Globus pallidus (tissue), 1 donor: ENCODE measurements at regions not wholly inside any gene's neighbourhood (a gene's known extent, or its start where the extent isn't known, plus 50 kb on each side); places are given as distances from the start of the nearest gene placed in this dataset.

ENCODE experiments used
- DNase-seq: peaks from one replicate; pipeline ENCODE4 v3.0.0-alpha.2; 2015; ENCODE audit warnings: low spot score

DNA sequence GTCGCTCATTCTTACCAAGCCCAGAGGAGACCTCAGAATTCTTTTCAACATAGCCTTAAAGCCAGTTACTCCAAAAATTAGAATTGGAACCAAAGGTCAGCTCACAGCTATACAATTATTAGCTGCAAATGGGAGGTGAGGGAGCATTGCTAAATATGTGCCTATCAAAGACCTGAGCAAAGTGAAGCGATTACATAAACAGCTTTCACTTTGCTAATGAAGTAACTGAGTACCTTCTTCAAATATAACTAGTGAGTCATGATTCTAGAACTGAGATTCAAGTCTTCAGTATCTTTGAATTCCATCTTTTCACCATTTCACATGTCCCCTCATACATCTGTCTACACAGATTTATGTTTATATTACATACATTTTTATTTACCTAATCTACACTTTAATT is 122.6 kb downstream of the P2RY1 start:
- no peak for DNase-seq

DNA sequence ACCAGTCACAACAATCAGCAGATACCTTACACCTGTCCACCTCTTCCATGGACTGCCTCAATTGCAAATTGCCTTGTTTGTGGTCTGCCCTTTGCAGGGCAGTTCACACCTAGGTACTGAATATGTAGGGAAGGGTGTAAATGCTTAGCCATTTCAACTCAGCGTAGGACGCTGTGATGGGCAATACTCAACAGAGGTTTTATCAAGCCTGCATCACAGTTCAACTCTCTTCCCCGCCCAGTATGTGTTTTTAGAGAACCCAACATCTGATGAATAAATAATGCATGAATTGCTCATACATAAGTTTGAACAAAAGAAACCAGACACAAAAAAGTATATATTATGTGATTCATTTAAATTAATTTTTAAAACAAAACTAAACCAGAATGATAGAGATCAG is 124.4 kb downstream of the P2RY1 start:
- no peak for DNase-seq

DNA sequence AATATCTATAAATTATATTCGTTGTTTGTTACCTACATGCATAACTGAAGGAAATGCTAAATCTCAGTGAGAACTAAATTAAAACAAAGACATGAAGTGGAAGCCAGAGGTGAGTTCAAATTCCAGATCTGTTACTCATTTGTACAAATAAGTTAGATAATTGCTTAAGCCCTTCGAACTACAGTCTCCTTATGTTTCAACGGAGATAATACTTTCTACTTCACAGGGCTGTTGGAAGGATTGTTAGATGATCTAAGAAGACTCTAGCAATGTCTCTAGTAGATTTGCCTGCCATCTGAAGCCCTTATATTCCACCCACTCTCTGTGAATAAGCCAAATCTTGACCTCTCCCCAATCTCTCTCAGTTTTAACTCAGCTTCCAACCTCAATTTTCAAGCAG is 125.8 kb downstream of the P2RY1 start:
- DNase-seq, result no peak

DNA sequence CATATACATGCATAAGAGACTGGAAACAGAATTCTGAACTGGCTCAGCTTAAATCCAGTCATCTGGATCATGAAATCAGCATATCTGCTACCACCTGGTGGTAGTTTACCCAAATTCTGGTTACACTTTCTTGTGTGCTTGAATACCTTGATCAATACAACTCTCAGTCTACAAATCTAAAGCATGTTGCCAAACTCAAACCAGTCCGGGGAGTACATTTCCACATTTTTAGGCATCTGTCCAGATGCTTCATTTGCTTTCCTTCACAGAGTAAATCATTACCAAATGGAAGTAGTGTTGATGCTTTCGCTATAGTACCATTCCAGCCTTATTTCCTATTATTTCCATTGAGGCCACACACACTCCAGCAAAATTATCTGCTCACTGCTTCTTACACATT is 126.4 kb downstream of the P2RY1 start:
- DNase-seq, result no peak

DNA sequence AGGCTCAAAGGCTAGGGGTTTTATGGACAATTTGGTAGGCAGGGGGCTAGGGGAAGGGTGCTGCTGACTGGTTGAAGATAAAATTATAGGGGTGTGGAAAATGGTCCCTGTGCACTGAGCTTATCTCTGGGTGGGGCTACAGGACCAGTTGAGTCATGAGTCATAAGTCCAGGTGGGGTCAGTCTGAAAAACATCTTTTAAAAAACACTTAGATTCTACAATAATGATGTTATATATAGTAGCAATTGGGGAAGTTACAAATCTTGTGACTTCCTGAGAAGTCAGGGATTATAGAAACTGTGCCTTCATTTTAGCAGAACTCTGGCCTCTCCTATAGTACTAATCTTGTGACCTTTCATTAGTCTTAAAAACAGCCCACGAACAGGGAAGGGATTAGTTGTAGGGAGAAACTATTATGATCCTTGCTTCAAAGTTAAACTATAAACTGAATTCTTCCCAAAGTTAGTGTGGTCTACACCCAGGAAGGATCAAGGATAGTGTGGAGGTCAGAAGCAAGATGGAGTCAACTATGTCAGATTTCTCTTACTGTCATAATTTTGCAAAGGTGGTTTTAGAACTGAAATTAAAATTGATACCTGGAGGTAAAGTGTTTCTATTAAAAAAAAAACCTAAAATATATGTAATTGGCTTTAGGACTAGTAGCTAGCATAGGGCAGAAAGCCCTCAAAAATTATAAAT is 130.1 kb downstream of the P2RY1 start:
- no peak for DNase-seq

DNA sequence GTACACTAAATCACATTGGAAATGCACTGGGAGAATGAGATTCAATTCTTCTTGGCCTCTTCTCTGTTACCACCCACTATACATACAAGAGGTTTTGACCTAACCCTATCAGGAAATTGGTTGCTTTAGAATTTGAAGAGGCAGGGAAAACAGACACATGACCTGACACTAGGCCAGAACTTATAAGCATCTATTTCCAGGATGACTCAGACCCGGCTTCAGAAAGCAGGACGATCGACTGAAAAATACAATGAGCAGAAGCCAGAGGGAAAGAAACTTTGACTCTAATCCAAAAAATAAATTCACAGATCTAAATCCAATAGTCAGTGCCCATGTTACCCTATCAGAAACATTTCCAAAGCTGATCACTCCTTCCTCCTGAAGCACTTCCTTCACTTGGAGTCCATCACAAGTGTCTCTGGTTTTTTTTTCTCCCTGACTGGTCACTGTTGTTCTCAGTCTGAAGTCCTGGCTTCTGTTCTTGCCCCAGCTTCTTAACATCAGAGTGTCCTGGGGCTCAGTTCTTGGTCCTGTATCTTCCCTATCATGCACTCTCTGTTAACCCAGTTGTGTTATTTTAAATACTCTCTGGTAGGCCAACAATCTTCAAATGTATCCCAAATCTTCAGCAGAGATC is 133.6 kb downstream of the P2RY1 start:
- no peak for DNase-seq

DNA sequence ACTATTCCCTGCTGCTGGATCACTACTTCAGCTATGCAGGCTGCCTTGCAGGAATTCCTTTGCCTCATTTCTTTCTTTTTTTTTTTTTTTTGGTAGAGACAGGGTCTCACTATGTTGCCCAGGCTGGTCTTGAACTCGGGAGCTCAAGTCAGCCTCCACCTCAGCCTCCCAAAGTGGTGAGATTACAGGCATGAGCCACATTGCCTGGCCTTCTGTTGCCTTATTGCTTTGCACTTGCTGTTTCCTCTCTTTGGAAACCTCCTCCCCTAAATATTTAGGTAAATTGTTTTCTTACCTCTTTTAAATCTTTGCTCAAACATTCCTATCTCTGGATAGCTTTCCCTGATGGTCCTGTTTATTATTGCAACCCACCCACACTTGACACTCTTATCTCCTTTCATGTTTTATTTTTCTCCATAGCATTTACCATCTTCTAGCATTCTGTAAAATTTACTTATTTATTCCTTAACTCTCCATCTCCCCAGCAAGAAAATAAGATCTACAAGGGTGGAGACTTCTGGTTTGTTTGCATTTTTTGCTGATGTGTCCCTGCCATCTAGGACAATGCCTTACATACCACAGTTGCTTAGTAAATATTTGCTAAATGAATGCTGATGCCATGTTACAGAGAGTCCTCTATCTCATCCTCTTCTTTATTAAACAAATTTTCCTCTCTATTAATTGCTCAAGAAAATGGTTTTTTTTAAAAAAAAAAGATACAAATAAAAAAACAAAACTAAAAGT is 134.8 kb downstream of the P2RY1 start:
- no peak for DNase-seq

DNA sequence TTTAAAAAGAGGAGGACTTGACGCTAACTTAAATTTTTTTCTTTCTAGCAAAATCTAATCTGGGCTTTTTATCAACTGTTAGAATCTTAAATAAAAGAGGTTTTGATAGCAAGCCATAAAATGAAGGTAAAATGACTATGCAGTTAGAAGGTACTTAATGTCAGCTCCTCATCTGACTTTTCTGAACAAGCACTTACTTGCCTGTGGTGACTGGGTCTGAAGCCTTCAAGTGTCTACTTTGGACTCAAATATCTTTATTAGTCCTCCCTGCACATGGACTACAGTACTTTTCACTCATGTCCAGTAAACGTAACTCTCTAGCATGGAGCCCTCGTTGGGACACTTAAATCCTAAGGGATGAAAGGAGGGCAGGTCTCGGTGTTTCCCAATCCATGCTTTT is 135.9 kb downstream of the P2RY1 start:
- DNase-seq, result no peak

DNA sequence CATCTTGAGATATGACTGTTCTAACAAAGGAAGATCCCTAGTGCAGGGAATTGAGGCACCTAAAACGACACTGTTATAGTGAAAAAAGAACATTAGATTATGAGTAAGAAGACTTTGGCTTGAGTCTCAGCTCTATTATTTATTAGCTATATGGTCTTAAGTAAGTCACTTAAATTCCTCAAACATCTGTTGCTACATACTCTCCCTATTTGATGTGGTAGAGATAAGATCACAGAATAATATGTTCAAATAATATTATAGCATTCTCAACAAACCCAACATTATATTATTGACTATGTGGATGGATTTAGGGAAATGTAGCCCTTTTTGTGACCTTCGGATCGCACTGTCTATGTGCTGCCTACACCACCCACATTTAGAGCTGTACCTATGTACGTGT is 136.9 kb downstream of the P2RY1 start:
- no peak for DNase-seq

DNA sequence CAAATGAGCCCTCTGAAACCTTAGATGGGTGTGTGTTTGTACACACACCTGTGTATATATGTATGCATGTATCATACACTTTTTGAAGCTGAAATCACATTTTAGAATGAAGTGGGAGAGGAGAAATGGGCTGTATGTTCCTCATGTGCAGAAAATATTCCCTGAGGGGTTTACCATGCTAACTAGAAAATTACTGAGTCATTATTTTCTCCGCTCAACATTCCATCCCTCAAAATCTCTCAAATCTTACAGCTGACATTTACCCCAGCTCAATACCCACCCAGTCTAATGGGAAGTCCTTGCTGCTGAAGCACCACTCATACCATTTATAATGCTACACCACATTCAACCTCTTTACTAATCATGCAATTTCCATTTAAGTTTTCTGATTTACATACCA is 138.6 kb downstream of the P2RY1 start:
- DNase-seq, result no peak

DNA sequence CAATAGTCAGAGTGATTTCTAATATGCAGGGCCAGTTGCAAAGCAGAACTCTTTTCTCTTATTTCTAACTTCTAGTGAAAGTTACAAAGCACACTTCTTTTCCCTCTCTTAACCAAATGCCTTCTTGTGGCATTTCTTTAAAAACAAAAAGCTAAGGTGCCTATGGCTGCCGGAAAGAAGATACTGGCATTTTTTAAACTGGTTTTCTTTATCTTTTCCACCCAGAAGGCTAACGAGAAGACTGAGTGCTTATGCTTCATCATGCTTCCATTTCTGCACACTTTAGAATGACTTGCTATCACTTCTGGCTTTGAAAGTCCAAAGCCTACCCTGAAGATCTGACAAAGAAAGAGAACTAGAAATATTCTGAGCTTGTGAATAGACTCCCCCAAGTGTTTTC is 141.3 kb downstream of the P2RY1 start:
- DNase-seq, result no peak

DNA sequence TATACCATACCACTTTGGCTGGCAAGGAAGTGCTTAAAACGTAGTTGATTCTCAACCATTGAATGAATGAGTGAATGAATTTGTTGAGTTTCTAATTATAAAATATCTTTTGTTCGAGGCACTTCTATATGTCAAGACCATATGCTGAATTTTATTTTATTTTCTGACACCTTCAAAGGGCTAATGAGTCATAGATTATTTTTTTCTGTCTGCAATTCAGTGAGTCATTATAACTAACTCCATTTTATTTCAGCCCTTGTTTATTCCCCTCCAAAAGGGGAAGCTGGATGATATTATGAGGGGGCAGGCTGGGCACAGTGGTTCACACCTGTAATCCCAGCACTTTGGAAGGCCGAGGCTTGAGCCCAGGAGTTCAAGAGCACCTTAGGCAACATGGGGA is 142.4 kb downstream of the P2RY1 start:
- no peak for DNase-seq

DNA sequence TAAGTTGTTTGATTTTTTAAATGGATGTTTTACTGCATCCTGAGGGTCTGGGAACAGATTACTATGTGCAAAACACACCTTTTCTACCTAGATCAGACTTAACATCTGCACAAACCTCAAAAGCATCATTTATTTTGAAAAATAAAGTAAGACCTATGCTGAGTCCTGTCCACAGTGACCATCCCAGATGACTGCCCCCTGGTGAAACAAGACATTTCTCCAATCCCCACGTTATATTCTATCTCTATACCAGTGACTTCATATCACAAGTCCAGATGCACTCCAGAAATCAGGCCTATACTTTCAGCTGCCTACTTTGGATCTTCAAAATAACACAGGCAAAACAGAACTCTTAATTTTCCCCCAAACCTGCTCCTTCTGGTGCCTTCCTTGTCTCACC is 143.2 kb downstream of the P2RY1 start:
- no peak for DNase-seq

DNA sequence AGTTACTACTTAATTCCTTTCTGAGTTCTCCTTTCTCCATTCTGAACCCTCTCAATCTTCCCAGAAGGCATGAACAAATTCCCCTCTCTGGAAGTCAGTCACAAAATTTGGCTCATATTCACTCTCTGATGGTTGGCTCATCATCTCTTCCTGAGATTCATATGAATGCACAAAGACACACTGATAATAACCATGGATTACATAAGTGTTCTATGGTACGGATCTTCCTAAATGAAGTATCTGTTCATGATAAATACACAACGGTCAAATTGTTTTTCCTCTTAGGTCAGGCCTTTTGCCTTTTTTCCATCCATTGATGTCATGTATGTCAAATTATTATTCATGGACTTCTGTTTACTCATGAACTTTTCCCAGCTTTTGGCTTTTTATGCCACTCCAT is 162.6 kb downstream of the P2RY1 start:
- no peak for DNase-seq

DNA sequence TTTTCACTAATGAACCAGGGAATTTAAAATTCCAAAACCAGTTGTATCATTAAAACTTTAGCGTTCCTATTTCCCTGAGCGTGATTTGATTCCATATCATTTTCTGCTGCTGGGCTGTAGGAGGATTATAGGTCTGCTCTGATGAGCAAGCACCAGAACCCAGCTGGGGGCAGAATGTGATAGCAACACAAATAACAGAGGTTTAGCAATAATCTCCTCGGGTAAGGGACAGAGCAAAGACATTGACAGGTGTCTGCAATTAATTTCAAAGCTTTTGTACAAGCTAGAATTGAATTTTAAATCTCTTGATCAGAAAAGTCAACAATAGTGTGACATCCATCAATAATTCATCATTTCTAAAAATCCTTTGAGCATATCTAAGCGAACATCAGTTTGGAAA is 163.4 kb upstream of the RAP2B start:
- no peak for DNase-seq

DNA sequence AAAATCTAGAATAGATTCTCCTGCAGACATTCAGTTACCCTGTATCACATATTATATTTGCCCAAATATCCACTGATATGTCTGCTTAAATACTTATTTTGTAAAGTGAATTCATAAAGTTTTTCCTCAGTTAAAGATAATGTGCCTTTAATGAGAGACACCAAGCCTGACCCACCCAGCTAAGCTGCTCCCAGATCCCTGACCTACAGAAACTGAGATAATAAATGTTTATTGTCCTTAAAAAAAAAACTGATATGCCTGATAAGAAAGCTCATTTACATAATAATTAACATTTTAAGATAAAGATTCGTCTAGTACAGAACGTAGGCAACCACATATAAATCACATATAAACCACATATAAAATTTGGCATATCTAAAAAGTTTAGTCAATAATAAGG is 161.7 kb upstream of the RAP2B start:
- no peak for DNase-seq

DNA sequence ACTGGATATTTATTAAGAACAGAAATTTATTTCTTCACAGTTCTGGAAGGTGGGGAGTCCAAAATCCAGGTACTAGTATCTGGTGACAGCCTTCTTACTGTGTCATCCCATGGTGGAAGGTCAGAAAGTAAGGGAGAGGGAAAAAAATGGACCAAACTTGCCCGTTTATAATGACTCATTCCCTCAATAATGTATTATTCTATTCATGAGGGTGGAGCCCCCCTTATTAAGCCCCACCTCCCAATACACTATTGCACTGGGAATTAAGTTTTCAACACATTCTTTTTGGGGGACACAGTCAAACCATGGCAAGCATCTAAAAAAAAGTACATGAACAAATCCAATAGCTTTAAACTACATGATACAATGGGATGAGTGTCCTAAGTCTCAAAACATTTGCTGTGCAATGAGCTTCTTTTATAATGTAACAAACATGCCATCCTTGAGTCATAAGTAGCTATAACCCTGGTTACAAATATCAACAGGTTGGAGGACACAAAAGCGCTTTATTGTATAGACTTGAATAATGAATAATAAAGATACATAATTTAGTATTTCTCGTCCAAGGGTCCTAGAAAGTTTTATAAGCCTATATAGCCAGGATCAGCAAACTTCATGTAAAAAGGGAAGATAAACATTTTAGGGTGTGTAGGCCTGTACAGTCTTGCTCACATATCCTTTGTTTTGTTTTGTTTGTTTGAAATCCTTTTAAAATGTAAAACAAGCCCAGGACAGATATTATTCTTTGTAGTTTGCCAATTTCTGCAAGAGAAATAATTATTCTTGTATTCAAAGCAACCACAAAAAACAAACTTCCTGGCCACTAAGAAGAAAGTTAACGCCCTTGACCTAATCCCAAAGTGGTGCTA is 160.6 kb upstream of the RAP2B start:
- DNase-seq, result no peak

DNA sequence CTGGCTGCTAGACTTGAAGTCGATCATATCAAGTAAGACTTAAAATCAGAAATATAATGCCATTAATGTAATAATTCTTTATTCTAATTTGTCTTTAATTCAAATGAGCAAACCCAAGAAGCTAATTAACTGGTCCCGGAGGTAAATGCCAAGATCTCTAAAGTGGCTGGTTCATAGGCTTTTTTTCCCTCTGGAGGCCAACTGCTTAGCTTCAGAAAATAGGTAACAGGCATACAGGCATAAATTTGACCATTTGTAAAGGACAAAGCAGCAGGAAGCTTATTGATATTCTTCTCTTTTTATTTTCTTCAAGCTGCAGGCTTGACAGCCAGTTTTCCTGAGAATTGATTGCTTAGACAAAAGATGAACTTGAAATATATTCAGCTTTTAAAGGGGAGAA is 158.6 kb upstream of the RAP2B start:
- DNase-seq, result no peak

DNA sequence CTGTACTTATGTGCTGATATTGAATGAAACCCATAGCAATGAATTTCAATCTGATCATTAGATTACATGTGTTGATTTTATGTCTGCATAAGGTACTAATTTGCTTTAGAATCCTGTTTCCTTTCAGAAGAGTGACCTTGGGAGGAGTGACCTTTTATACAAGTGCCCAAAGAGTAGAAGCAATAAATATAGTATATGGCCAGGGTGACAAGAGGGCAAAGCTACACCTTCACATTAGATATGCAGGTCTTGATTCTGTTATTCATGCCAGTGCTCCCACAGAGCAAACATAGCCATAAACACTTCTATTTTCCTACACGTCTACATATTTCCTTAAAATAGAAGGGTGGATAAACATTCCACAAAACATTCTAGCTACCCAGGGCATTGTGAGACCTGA is 158.2 kb upstream of the RAP2B start:
- DNase-seq, result no peak

DNA sequence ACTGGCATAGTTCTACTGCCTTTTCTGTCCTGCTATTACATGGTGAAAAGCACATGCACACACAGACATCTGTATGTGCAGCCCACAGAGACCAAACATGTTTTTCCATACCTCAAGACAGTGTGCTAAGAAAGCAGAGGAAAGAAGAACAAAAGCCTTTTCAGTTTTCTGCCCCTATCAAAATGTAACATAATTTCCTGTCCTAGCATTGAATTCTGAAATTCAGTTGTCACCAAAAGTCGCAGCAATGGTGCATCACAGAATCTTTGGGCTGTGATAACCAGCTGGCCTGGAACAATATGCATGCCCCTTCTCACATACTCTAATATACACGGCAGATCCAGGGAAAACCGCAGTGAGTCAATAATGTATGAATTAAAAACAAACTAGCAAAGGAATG is 153.8 kb upstream of the RAP2B start:
- no peak for DNase-seq

DNA sequence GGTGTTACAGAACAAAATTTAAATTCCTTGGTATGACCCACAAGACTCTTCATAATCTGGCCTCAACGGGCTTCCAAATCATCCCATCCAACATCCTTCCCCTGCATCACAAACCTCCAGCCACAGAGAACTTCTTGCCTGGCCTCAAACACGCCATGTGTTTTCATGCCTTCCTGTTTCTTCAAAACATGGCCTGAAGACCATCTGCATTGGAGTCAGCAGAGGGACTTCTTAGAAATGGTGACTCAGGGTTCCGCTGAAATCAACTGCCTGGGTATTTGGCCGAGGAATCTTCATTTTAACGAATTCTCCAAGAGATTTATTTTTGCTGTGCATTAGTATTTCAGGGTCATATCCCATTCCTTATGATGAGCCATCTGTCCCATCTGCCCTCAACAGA is 138.1 kb upstream of the RAP2B start:
- no peak for DNase-seq

DNA sequence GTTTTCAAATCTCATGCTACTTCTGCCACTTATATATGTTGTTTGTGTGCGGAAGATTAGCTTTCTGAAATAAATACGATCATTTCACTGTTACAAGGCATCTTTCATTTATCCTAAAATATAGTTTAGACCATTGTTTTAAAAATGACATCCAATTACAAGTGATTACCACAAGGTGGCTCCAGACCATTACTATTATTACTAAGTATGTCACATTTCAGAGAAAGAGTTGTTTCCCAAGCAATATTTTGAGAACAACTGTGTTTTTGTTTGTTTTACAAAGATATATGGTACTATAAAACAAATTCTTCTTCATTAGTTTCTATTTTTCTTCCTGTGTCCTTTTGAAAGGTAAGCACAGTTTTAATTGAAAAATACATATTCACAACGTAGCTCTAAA is 136.0 kb upstream of the RAP2B start:
- no peak for DNase-seq

DNA sequence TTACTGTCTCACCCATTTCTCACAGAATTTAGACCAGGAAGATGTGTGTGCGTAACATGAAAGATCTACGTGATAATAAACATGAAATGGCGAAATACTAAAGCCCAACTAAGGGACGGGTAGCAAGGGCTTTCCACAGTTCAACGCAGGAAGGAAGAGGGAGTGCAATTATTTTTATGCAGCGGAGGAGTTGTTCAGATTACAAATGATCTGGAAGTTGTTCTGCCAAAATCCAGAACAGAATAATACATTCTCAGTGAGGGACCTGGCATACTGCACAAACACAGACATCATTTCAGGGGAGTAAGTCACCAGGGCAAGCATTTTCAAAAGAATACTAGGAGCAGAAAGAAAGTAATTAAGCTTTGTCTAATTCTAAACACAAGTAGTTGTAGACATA is 133.6 kb upstream of the RAP2B start:
- DNase-seq, result peak; percentile 41
